HUES48 (cell line): ENCODE measurements at regions not wholly inside any gene's neighbourhood (a gene's known extent, or its start where the extent isn't known, plus 50 kb on each side); places are given as distances from the start of the nearest gene placed in this dataset.

ENCODE experiments used
- H3K27ac ChIP-seq: one replicate; pipeline ENCODE4 v1.7.0; 2013; ENCODE audit warnings: low read depth, low read length, inconsistent platforms
- H3K27me3 ChIP-seq: 2 replicates; pipeline ENCODE4 v1.6.1; 2013; ENCODE audit warnings: mild to moderate bottlenecking, low read length; ENCODE audit not compliant: control insufficient read depth, insufficient read depth
- H3K36me3 ChIP-seq: 2 replicates; pipeline ENCODE4 v1.6.1; 2013; ENCODE audit warnings: low read length; ENCODE audit not compliant: control insufficient read depth, insufficient read depth
- H3K4me1 ChIP-seq: 2 replicates; pipeline ENCODE4 v1.6.1; 2013; ENCODE audit warnings: mild to moderate bottlenecking, low read length; ENCODE audit not compliant: control insufficient read depth, insufficient read depth
- H3K4me3 ChIP-seq: 2 replicates; pipeline ENCODE4 v1.5.1; 2013; ENCODE audit warnings: mild to moderate bottlenecking, low read depth, low read length
- H3K9ac ChIP-seq: 2 replicates; pipeline ENCODE4 v1.6.1; 2013; ENCODE audit warnings: mild to moderate bottlenecking, low read depth, low read length, moderate library complexity
- H3K9me3 ChIP-seq: 2 replicates; pipeline ENCODE4 v1.6.1; 2013; ENCODE audit warnings: low read length; ENCODE audit not compliant: control insufficient read depth, insufficient read depth

DNA sequence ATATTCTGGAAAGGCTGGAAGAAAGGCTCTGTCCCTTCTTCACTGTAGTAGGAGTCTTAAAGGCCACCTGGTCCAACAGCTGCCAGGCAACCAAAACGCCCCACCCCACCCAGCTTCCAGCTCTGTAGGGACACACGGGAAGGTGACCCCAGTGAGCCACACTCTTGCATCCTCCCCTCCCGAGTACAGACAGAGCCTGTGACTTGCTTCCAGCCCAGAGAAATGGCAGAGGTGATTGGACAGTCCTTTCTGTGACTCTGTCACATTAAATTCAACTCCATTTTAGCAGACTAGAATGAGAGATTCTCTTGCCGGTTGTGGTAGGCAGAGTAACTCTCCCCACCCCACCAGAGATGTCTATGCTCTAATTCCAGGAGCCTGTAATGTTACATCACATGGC, 226.2 kb upstream of the ARID1B start:
- Histone ChIP-seq H3K27ac (no peak overlapping the region), H3K36me3 (no peaks in the 10 kb centered on the region), H3K4me1 (no peaks in the 10 kb centered on the region), H3K27me3 (no peaks in the 10 kb centered on the region), H3K4me3 (no peak overlapping the region), H3K9ac (no peak overlapping the region), H3K9me3 (no peaks in the 10 kb centered on the region)

DNA sequence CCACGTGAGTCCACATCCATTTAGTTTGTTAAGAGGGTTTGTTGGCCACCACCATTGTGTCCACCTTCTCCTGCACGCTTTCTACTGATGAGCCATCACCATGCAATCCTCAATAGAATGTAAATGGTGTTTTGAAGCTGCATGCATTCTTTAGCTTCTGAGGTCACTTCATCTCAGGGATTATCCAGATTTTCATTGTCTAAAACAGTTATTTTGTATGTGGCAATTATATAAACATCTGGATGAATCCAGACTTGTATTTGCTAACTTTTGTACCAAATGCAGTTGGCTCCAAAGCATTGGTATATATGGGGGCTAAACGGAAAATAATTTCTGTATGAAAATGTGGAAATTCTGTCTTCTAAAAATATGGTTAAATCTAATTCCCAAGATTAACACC, 231.2 kb upstream of the ARID1B start:
- Histone ChIP-seq H3K4me1 (no peaks in the 10 kb centered on the region), H3K9ac (no peak overlapping the region), H3K36me3 (no peaks in the 10 kb centered on the region), H3K4me3 (no peak overlapping the region), H3K27me3 (no peaks in the 10 kb centered on the region), H3K27ac (no peak overlapping the region), H3K9me3 (no peaks in the 10 kb centered on the region)

DNA sequence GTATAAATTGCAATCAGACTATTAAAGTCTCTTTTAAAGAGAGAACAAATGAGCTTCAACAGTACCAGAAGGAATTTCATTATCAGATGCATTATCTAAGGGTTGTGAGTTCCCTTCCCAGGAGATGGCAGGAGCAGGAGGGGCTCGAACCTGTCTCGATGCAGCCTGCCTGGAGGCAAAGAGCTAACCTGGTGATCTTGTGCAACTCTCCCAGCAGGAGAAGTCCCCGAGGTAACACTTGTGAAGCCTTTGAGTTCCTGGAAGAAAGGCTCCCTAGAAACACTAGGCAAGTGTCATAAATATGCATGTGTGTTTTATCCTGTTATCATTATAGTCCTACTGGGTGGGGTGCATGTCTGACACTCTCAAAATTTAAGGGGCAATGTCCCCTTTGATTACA, 232.2 kb upstream of the ARID1B start:
- Histone ChIP-seq H3K4me3 (no peak overlapping the region), H3K27ac (no peak overlapping the region), H3K36me3 (no peaks in the 10 kb centered on the region), H3K4me1 (no peaks in the 10 kb centered on the region), H3K9me3 (no peaks in the 10 kb centered on the region), H3K27me3 (no peaks in the 10 kb centered on the region), H3K9ac (no peak overlapping the region)

DNA sequence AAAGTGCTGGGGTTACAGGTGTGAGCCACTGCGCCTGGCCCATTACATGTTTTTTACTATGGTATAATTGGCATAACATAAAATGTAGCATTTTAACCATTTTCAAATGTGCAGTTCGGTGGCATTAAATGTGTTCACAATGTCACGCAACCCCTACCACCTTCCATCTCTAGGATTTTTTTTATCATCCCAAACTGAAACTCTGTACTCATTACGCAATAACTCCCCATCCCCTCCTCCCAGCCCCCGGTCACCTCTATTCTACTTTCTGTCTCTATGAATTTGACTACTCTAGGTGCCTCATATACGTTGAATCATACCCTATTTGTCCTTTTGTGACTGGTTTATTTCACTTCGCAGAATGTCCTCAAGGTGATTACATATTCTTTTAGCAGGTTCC, 233.1 kb upstream of the ARID1B start:
- Histone ChIP-seq H3K4me1 (peaks cover 2% of the 10 kb centered on the region; the same call in 1 of the 2 replicates), H3K36me3 (no peaks in the 10 kb centered on the region), H3K27ac (no peak overlapping the region), H3K4me3 (no peak overlapping the region), H3K27me3 (no peaks in the 10 kb centered on the region), H3K9ac (no peak overlapping the region), H3K9me3 (no peaks in the 10 kb centered on the region)

DNA sequence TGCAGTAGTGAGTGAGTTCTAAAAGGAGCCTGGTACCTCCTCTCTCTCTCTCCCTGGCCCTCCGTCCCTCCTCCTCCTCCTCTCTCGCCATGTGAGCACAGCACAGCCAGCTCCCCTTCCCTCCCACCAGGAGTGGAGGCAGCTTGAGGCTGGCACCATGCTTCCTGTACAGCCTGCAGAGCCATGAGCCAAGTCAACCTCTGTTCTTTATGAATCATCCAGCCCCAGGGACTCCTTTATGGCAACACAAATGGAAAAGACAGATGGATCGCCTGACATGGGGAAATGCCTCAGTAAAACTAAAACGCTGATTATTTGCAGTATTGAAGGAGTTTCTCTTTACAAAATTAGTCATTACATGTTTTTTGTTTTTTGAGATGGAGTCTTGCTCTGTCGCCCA, 233.7 kb upstream of the ARID1B start:
- H3K9ac ChIP-seq, result no peak overlapping the region
- no peak overlapping the region for H3K27ac ChIP-seq
- peaks cover 7% of the 10 kb centered on the region for H3K4me1 ChIP-seq
- H3K36me3 ChIP-seq, result no peaks in the 10 kb centered on the region
- no peaks in the 10 kb centered on the region for H3K27me3 ChIP-seq
- H3K9me3 ChIP-seq, result no peaks in the 10 kb centered on the region
- no peak overlapping the region for H3K4me3 ChIP-seq

DNA sequence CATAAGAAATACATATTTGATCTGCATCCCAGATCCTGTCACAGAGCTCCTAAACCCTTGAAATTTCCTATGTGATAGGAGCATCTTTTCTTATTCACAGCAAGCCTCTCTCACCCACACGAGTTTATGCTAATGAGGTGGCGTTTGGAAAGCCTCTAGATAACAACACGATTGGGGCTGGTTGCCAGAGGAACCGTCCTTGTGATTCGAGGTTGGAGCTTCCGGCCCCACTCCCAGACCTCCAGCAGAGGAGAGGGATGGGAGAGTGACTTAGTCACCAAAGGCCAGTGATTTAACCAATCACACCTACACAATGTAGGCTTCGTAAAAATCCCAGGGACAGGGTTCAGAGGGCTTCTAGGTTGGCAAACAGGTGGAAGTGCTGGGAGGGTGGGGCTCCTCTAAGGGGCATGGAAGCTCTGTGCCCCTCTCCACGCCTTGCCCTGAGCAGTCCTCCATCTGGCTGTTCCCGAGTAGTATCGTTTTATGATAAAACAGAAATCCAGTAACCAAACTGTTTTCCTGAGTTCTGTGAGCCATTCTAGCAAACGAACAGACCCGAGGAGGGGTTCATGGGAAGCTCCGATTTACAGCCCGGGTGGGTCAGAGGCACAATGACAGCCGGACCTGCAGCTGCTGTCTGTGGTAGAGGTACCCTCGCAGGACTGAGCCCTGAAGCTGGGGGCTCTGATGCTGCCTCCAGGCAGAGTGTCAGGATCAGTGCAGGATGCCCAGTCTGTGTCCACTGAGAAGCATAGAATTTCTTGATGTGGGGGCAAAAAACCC, 238.1 kb upstream of the ARID1B start:
- H3K36me3 ChIP-seq, result no peaks in the 10 kb centered on the region
- no peaks in the 10 kb centered on the region for H3K9me3 ChIP-seq
- H3K9ac ChIP-seq, result no peak overlapping the region
- H3K27me3 ChIP-seq, result no peaks in the 10 kb centered on the region
- H3K4me1 ChIP-seq, result peaks cover 19% of the 10 kb centered on the region
- no peak overlapping the region for H3K4me3 ChIP-seq
- H3K27ac ChIP-seq, result no peak overlapping the region

DNA sequence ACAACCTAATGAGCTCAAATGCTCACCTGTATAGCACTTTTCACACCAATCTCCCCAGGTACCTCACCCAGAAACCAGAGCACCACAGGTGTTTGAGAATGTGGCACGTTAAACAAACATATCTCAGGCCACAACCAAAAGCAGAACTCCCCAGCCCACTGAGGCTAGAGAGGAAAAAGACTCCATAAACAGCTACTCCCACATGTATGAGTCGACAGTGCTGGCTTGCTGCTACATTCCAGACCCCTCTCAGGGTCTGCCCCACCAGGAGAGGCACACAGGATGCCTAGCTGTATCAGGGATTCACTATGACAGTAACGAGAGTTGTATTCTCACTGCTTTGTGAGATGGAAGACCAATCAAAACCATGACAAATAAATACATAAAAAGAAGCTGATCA, 242.6 kb upstream of the ARID1B start:
- Histone ChIP-seq H3K4me1 (peaks cover 19% of the 10 kb centered on the region), H3K9ac (no peak overlapping the region), H3K4me3 (no peak overlapping the region), H3K9me3 (no peaks in the 10 kb centered on the region), H3K27me3 (no peaks in the 10 kb centered on the region), H3K27ac (no peak overlapping the region), H3K36me3 (no peaks in the 10 kb centered on the region)

DNA sequence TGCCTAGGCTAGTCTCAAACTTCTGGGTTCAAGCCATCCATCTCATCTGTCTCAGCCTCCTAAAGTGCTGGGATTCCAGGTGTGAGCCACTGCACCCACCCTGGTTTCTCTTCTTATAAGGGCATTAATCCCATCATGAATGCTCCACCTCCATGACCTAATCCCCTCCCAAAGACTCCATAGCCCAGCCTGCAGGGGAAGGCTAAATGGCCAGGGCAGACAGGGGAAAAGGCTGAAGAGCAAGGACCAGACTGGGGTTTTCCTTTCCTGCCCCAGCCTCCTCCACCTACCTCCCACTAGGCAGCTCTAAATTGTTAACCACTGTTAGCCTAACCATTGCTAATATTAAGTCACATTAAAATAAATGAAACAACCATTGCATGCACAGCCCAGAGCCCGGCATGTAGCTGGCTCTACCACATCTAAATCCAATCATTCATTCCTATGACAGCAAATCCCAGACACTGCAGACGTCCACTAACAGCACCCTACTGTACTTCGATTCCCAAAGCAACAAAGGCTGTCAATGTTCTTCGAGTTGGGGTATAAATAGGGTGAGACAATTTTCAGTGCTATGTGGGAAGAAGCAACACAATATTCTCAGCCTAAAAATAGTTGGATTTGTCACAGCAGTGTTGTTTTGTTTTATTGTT, 243.2 kb upstream of the ARID1B start:
- peaks cover 17% of the 10 kb centered on the region for H3K4me1 ChIP-seq

DNA sequence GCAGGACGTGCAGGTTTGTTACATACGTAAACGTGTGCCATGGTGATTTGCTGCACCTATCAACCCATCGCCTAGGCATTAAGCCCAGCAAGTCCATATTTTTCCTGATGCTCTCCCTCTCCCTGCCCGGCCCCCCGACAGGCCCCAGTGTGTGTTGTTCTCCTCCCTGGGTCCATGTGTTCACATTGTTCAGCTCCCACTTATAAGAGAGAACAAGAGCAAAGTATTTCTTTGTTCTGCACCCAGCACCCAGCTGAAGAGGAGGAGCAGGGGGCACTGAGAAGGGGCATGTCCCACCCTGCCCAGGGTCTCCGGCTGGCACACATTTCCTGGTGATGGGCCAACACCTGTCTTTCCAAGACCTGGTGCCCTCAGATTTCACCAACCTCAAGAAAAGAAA, 251.1 kb upstream of the ARID1B start:
- Histone ChIP-seq H3K4me3 (no peak overlapping the region), H3K4me1 (no peaks in the 10 kb centered on the region), H3K9me3 (no peaks in the 10 kb centered on the region), H3K36me3 (no peaks in the 10 kb centered on the region), H3K27ac (no peak overlapping the region), H3K27me3 (no peaks in the 10 kb centered on the region), H3K9ac (no peak overlapping the region)

More for the DNA sequence above, 243.2 kb upstream of the ARID1B start:
- no peaks in the 10 kb centered on the region for H3K27me3 ChIP-seq
- H3K9ac ChIP-seq, result no peak overlapping the region
- no peak overlapping the region for H3K4me3 ChIP-seq
- no peaks in the 10 kb centered on the region for H3K36me3 ChIP-seq
- no peak overlapping the region for H3K27ac ChIP-seq
- H3K9me3 ChIP-seq, result no peaks in the 10 kb centered on the region

DNA sequence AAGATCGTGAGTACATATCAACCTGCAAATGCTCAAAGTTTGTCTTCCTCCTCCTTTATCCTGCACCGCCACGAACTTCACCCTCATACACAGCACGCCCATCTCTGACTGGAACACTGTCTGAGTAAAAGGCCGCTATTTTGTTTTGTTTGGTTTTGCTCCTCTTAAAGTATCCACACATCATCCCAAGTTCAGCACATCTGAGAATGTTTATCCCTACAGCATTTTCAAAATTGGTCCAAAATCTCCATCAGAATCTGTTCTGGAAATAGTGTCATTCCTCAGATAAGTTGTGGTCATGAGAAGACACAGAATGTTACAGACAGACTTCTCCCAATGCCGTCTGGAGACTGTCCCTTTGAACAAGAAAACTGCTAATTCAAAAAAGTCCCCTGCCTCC, 251.6 kb upstream of the ARID1B start:
- Histone ChIP-seq H3K36me3 (no peaks in the 10 kb centered on the region), H3K4me3 (no peak overlapping the region), H3K9ac (no peak overlapping the region), H3K4me1 (no peaks in the 10 kb centered on the region), H3K27ac (no peak overlapping the region), H3K27me3 (no peaks in the 10 kb centered on the region), H3K9me3 (no peaks in the 10 kb centered on the region)

DNA sequence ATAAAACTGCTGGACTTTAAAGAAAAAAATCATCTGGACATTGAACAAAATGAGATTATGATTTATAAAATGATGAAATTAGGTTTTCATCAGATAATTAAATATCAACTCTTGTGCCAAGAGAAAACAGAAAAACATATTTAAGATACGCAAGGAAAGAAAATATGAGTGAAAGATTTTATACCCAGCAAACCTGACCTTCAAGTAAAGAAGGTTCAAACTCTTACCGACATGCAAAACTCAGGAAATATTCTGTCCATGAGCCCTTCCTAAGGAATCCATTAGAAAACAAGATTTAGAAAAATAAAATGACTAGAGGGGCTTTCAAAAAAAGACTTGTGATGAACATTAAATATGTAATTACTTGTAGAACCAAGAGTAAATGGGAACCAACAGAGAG, 257.2 kb upstream of the ARID1B start:
- Histone ChIP-seq H3K9ac (no peak overlapping the region), H3K4me1 (no peaks in the 10 kb centered on the region), H3K36me3 (no peaks in the 10 kb centered on the region), H3K9me3 (peaks cover 5% of the 10 kb centered on the region; the same call in 1 of the 2 replicates), H3K27ac (no peak overlapping the region), H3K4me3 (no peak overlapping the region), H3K27me3 (no peaks in the 10 kb centered on the region)
